Fibroblast of lung (primary cell): ENCODE measurements at regions not wholly inside any gene's neighbourhood (a gene's known extent, or its start where the extent isn't known, plus 50 kb on each side); places are given as distances from the start of the nearest gene placed in this dataset.

Source experiments
- CTCF ChIP-seq, 2 donors: IDR thresholded peaks in 1 of 2; conservative IDR thresholded peaks in 1 of 2; 1 replicate in 1 of 2; 2 replicates in 1 of 2; pipeline ENCODE4 v1.5.1; 2011 to 2012; ENCODE audit warnings: low read length in 2 of 2, control low read depth in 1 of 2, inconsistent platforms in 1 of 2, low read depth in 1 of 2, mild to moderate bottlenecking in 1 of 2
- EZH2 ChIP-seq: IDR thresholded peaks from 2 replicates; pipeline ENCODE4 v1.5.1; 2012; ENCODE audit warnings: low read length, control low read depth, mild to moderate bottlenecking; ENCODE audit errors: missing control alignments

- TF ChIP-seq EZH2 (no peak), CTCF (conservative IDR thresholded peaks at IDR 0.05 in 1 of 2, IDR thresholded peaks at IDR 0.05 in 1 of 2; ENCODE audit: low read depth in 1 of 2, low read length in 2 of 2) (no peak)
Measured at GRCh38 chr2:220662431-220662830, 909.7 kb downstream of the EPHA4 start.
